NCI-H510A treated with DMSO at 0.1 percent for 48 hours (cell line): ENCODE measurements at regions not wholly inside any gene's neighbourhood (a gene's known extent, or its start where the extent isn't known, plus 50 kb on each side); places are given as distances from the start of the nearest gene placed in this dataset.
"Not testable (repeated sequence)": the region's sequence is repeated elsewhere in the genome, so short reads cannot be mapped to it uniquely, and the experiment has no call there.

ENCODE experiments used
- DNase-seq: peaks from one replicate; lab custom pipeline; 2025; lab: John Stamatoyannopoulos, UW

DNA sequence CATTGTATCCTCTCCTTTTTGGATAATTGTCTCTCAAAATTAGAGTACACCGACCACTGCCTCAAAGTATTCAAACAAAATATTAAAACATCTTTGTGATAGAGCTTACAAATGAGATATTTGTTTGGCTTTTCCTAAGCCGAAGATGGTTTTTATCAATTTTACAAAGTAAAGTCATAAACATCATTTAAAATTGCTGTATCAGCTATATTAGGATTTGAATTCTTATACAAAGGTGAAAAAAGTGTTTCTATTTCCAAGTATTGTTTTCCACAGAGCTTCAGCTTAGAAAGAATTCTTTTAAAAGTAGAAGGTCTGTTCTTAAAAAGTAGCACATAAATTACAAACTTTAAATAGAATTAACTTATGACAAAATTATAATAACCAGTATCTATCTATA, 116.6 kb upstream of the IFNE start:
- DNase-seq, result no peak

DNA sequence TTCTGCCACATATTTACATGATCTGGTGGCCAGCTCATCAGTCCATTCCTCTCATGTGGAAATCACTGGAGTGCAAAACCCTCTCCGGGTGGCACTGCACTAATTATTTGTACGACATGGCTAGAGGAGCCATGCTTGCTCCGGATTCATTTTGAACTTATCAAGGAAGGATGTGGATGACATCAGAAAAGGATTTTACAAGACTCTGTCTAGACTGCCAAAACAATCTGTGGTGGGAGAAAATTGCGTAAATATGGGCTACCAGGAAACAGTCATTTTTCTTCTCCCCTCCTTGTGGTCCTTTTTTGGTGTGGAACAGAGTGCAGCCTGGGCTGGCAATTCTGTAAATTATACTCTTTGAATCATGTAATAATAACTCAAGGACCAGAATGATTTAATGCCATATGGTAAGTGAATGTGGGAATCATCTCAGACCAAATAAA, 123.4 kb upstream of the IFNE start:
- DNase-seq, result no peak

DNA sequence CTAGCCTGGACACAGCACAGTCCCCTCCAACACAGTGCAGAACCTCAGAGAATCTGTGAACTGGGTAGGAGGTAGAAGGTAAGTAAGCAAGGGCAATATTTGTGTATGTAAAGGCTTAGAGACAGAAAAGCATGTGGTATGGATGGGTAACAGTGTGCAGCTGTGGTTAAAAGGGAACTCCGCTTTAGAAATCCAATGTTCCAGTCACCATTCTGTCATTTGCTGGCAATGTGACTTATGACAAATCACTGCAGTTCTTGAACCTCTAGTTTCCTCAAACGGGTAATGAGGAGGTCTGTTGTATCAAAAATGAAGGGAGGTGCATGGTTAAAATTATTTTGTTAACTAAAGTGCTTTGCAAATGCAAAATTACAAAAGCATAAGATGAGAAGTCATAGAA, 125.5 kb upstream of the IFNE start:
- DNase-seq, result no peak

DNA sequence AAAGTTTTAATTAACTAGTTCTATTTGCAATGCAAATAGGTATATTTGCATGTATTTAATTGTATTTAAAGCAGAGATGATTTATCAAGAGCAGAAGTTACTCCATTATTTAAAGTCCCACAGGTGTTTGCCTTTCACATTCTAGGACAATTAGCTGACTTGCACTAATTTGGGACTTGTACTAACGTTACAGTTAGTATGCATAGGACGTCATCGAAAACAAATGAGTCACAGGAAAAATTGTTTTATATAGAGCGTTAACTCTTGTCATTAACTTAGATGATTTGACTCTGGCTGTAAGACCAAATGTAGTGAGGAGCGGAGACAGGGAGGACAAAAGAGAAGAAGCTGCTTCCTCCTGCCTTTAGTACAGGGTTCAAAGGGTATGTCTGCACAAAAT, 126.1 kb upstream of the IFNE start:
- DNase-seq, result no peak

DNA sequence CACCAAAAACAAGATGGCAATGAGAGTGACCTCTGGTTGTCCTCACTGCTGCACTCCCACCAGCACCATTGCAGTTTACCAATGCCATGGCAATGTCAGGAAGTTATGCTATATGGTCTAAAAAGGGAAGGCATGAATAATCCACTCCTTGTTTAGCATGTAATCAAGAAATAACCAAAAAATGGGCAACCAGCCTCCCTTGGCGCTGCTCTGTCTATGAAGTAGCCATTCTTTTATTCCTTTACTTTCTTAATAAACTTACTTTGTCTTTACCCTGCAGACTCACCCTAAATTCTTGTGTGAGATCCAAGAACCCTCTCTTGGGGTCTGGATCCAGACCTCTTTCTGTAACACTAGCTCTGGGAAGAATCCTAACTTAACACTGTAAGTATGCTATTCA, 127.4 kb upstream of the IFNE start:
- no peak for DNase-seq

DNA sequence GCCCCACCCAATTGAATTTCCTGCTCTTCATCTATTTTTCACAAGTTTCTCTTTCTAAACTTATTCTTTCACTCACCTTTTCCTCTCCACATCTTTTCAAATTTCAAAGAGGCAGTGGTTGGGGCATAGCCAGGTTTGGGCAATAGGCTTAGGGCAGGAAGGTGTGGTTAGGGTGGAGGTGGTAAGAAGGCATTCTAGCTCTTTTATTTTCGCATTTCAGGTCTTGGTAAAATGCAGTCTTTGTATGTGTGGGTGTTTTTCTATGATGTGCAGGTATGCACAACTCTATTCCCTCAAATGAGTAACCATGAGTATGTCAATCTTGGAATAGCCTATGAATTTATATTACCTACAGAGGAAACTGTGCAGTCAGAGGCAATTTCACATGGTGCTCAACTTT, 129.8 kb upstream of the IFNE start:
- no peak for DNase-seq

DNA sequence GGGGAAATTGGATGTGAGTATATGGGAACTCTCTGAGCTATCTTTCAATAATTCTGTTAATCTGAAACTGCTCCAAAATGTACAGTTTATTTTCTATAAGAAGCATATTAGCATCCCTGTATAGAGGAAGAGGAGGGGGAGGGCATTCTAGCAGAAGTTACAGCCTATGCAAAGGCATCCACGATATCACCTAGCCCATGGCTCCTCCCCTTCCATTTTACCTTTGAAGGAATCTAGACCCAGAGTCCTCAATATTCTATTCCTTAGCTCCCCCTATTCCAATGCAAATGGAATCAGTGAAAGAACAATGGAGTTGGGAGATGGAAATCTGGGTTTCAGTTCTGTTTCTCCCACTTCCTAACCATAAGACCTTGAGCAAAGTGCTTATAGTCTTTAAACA, 132.9 kb upstream of the IFNE start:
- DNase-seq, result no peak

DNA sequence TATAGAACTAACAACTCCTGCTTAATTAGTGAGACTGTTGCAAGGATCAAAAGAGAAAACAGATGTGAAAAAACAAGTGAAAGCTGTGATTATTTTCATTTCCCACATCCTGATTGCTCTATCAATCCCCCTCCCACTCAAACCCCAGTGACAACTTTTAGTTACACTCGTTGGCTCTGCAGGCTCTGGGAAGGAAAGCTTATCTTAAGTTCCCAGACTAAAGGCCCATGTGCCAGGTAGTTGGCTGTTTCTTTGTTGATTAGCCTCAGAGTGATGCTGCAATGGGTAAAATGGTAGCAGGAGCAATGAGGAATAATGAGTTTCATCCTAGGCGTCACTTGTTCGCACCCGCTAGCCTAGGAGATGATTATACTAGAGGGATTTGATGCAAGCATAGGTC, 133.3 kb upstream of the IFNE start:
- no peak for DNase-seq

DNA sequence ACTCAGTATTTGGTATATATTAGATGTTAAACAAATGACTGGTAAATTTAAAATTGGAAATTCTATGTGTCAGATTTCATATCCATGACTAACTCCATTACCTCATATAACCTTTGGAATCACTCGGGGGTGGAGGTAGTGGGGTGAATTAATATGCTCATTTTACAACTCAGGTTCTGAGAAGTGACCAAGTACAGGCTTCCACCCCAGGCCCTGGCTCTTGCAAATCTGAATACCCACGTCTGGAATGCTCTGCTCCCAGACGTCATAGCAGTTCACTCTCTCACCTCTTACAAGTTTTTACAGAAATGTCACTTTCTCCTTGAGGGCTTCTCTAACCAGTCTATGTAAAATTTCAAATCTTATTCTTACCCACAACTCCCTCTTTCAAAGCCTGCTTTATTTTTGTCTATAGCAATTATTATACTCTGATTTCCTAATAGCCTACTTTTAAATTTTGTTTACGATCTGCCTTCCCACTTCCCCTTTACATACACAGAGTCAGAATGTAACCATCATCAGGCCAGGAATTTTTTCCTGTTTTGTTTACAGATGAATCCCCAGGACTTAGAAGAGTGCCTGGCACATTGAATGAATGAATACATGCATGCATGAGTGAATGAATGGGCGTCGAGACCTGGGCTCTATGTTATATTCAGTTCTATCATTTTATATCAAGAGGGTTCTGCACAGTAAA, 134.1 kb upstream of the IFNE start:
- no peak for DNase-seq

DNA sequence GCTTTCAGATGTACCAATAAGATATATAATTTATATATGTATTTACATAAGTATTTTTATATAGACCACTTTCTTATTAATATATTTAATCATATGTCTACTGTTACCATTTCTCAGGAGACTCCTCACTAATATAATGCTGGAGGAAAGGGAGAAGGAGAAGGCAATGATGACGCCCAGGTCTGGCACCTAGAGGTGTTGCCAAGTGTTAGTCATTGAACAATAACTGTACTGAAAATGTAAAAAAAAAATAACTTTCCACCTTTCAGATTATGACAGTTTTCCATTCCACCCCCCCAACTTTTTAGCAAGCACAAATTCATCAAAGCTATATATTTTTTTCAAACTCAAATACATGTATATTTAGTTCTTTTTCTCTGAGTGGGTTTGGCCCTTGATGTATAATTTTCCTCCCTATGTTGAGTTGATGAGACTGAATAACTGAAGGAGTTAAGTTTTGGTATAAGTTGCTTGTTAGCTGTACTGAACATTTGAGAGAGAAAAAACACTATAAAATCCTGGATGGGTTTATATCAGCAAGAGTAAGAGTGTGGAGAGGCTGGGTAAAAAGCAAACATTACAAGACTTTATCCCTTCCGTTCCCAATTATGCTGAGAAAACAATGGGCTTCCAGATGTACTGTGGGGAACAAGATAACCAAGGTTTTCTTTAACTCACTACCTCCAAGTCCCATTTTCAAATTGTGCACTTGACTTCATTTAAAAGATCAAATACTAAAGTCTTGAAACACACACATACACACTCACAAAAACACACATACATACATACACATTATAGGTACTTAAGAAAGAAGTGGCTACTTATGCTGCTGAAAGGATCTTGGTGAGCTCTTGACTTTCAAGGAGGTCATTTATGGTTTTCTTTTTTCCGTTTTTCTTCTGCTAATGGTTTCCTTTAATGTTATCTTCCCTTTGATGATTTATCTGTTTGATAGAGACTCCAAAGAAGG, 142.8 kb upstream of the IFNE start:
- DNase-seq, result no peak

DNA sequence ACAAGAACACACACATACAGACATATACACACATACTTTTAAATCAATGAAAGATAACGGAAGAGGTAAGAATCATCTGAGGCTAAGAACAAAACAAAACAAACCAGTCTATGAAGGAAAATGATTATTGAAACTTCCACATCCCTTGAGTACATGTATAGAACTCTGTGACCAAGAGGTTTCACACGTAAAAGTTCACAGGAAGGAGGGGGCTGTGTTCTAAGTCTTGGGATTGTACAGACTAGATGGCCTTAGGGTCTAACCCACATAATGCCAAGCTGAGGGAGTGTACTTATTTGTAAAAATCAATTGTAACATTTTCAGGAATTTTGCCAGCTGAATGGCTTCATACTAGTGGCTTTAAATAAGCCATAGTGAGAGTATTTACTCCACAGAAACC, 144.4 kb upstream of the IFNE start:
- DNase-seq, result no peak

DNA sequence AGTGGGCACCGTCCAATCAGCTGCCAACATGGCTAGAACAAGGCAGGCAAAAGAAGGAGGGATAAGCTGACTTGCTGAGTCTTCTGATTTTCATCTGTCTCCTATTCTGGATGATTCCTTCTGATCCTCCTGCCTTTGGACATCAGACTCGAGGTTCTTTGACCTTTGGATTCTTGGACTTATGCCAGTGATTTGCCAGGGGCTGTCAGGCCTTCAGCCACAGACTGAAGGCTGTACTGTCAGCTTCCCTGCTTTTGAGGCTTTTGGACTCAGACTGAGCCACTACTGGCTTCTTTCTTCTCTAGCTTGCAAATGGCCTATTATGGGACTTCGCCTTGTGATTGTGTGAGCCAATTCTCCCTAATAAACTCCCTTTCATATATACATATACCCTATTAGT, 146.8 kb upstream of the IFNE start:
- not testable (repeated sequence) for DNase-seq

DNA sequence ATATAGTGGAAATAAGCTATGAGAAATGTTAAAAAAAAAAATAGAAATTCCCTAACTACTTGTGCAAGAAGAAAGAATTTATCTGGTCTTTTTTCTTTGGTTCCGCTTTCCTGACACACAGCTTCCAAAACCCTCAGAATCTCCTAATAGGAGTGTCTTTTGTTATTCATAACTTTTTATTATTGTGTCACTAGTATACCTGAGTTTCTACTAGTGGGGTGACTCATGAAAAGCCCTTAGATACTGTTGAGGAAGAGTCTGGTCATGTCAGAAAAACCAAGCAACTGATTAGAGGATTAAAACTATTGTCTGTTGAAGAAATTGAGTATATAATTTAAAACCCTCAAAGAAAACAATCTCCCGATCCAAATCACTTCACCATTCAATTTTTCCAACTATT, 152.8 kb upstream of the IFNE start:
- DNase-seq, result no peak

DNA sequence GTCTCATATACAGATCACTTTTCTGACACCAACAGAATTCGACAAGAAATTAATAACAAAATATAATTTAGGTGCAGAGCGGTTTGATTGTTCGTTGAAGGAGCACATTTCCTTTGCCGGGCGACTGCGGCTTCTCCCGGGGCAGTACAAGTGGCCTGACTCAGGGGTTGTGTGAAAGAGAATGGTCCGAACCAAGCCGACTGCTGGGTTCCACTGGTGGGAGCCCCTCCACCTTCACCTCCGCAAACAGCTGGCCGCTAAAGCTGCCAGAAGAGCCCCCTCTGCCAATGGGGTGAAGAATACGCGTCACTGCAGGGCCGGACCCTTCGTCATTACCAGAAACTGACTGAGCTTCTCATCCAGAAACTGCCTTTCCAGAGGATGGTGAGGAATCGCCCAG, 156.0 kb upstream of the IFNE start:
- no peak for DNase-seq

DNA sequence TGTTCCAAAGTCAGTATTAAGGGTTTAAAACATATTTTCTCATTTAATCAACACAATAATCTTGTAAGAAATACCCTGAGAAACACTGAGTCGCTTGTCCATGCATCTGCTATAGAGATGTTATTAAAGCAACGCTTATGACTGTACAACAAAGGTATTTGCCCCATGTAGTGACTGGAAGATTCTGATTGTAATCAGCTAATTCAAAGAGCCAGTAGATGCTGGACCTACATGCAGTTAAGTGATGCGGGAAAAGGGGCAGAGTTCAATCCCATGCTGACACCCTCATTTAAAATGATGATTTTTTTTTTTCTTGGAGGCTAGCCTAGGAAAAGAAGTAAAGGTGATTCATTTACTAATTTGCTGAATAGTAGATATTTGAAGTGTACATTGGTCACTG, 149.3 kb upstream of the MTAP start:
- no peak for DNase-seq

DNA sequence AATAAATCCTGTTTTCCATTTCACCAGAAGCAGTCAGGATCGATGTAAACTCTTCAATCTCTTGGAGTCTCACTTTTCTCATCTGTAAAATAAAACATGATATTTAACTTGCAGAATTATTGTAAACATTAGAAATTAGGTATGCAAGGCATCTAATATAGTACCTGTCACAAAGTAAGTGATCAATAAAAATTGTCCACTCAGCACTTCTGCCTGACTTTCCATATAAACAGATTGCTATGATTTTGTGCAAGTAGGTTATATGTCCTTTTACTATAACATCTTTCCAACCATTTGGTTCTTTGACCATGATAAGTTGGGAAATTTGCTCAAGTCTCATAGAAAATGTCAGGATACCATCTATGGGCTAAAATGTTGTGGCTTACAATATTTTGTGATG, 148.8 kb upstream of the MTAP start:
- no peak for DNase-seq

DNA sequence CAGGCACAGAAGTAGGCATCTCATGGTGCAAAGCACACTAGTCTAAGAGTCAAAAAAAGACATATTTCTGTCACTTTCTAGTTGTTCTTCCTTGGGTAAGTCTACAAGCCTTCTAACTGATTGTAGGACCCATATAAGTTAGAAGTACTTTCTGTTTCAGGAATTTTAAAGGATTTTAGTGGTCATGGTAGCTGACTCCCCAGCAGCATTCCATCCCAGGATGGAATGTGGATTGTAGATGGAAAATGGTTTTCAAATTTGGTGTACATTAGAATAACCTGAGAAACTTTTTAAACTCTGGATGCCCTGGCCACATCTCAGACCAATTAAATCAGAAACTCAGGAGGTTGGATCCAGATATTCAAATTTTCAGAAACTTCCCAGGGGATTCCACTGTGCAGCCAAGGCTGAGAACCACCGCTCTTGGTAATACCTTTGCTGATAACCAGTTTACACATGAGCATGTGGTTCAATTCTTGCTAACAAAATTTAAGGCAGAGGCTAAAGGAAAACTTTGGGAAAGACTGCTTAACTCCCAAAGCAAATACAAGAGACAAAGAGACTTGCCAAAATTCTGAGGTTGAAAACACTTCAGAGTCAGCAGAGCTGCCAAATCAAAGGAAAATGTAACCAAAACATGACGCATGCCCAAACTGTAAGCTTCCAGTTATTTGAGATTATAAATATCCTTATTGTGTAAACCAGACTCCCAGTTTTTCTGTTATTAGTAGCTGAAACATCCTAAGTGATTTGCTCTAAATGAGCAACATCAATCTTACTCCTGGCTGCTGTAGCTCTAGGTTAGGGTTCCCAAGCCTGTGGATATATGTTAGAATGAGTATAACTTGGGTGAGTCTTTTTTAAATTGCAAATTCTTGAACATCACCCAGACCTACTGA, 145.4 kb upstream of the MTAP start:
- no peak for DNase-seq

DNA sequence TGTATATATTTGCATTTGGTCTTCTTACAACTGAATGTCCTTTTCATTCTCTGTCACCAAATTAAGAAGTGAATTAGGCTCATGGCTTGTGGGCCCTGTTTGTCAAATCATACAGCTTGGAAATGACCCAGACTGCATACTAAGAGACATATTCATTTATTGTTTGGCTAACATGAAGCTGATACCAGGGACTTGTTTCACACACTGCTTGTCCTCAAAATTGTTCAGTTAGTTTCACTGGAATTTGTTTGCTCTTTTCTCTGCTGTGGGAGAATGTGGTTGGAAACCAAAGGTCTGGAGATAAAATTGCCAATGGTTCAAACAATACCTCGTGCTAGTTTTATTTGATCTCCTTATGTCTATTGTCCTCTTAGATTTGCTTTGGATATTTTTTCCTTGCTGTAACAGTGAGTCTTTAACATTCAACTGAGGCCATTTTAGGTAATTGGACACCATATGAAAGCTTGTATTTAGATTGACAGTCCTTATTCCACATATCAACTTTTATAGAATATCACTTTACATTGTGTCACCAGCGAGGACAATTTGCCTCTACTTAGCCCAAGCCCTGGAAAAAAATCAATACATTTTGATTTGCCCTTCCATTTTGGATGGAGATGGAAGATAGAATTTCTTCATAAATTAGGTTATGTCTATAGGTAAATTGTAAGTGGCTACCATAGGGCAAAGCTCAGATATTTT, 144.3 kb upstream of the MTAP start:
- DNase-seq, result no peak

DNA sequence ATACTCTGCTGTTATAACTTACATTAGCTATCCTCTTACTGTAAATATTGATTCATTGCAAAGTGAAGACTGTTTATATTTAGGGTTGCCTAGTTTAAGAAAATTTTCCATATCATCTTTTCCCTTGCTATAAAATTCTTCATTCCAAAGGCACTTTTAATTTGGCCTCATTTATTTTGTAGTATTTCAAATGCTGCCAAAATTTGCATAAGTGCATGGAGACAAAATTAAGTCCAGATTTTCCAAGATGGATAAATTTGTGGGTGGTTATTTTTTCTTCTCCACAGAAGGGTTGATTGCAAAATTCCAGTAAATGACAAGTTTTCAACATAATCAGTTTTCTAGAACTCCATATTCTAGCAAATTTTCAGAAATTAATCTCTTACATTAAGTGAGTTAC, 141.5 kb upstream of the MTAP start:
- no peak for DNase-seq

DNA sequence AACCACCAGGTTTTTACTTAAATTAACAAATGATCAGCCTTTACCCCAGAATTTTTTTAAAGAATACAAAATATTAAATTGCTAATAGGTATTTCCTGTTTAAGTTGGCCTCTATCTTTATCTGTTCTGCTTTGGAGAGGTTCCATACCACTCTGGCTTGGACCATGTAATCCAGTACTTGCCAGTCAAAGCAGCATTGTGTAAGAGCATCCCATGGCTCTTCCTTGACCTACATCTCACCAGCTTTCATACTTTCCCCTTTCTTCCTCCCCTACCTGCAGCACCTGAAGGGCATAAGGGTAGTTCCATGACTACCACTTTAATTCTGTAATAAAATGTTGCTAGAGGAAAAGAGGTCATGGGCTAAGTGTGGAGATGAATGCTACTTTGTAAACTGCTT, 140.8 kb upstream of the MTAP start:
- DNase-seq, result no peak

DNA sequence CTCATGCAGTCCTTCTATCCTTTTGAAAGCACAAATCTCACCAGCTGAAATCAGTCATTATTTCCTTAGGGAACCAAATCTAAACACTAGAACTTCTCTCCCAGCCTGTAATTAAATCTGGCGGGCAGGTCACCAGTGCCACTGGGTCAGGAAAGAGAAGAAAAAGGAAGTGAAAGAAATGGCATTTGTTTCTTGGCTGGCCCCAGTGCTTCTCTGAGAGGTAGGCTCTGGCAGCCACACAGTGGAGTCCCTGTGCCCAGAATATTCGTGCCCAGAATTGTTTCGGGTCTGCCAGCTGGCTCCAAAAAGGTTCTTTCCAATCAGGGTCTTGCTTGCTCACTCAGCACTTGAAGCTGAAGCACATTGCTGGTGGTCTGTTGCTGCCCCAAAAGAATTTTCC, 133.9 kb upstream of the MTAP start:
- no peak for DNase-seq

DNA sequence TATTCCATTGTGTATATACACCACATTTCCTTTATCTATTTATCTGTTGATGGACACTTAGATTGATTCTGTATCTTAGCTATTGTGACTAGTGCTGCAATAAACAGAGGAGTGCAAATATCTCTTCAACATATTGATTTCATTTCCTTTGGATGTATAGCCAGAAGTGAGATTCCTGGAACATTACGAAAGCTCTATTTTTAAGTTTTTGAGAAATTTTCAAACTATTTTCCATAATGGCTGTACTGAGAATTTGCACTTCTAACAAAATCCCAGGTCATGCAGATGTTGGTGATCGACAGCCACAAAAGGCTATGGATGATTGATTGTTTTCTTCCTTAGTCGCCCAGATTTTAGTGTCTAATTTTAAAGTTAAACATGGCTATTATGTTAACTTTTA, 132.7 kb upstream of the MTAP start:
- DNase-seq, result no peak
